Endodermal cell (in vitro differentiated cells): ENCODE measurements at regions not wholly inside any gene's neighbourhood (a gene's known extent, or its start where the extent isn't known, plus 50 kb on each side); places are given as distances from the start of the nearest gene placed in this dataset.

Source experiments
- DNase-seq: peaks from one replicate; pipeline ENCODE4 v3.0.0-alpha.2; 2017
- H3K27ac ChIP-seq: 2 replicates; pipeline ENCODE4 v1.5.1; 2013; ENCODE audit warnings: mild to moderate bottlenecking, low read depth, low read length, moderate library complexity
- H3K27me3 ChIP-seq: 2 replicates; pipeline ENCODE4 v1.6.1; 2013; ENCODE audit warnings: mild to moderate bottlenecking, low read length, moderate library complexity; ENCODE audit not compliant: insufficient read depth, control insufficient read depth, poor library complexity, severe bottlenecking
- H3K36me3 ChIP-seq: 2 replicates; pipeline ENCODE4 v1.7.0; 2013; ENCODE audit warnings: mild to moderate bottlenecking, low read length, moderate library complexity; ENCODE audit not compliant: control insufficient read depth, insufficient read depth
- H3K4me1 ChIP-seq: one replicate; pipeline ENCODE4 v1.7.0; 2013; ENCODE audit warnings: low read length; ENCODE audit not compliant: control insufficient read depth, insufficient read depth
- H3K4me3 ChIP-seq: 2 replicates; pipeline ENCODE4 v1.5.1; 2013; ENCODE audit warnings: mild to moderate bottlenecking, low read length, moderate library complexity
- H3K9ac ChIP-seq: 2 replicates; pipeline ENCODE4 v1.6.1; 2013; ENCODE audit warnings: mild to moderate bottlenecking, low read length, moderate library complexity; ENCODE audit not compliant: poor library complexity, severe bottlenecking; ENCODE audit errors: extremely low read depth
- H3K9me3 ChIP-seq: 2 replicates; pipeline ENCODE4 v1.6.1; 2013; ENCODE audit warnings: mild to moderate bottlenecking, low read length, moderate library complexity; ENCODE audit not compliant: control insufficient read depth
- H3K27ac Mint-ChIP-seq: 2 replicates; pipeline ENCODE4 v1.8.0; 2020; ENCODE audit warnings: mixed read lengths
- H3K27me3 Mint-ChIP-seq: 2 replicates; pipeline ENCODE4 v1.8.0; 2021; ENCODE audit warnings: mild to moderate bottlenecking, mixed read lengths; ENCODE audit not compliant: insufficient read depth
- H3K36me3 Mint-ChIP-seq: 2 replicates; pipeline ENCODE4 v1.8.0; 2020; ENCODE audit warnings: low read depth, mixed read lengths
- H3K4me1 Mint-ChIP-seq: 2 replicates; pipeline ENCODE4 v1.8.0; 2020; ENCODE audit warnings: mixed read lengths
- H3K4me3 Mint-ChIP-seq: 2 replicates; pipeline ENCODE4 v1.8.0; 2020; ENCODE audit warnings: mild to moderate bottlenecking, moderate library complexity, mixed read lengths
- H3K9me3 Mint-ChIP-seq: 2 replicates; pipeline ENCODE4 v1.8.0; 2020; ENCODE audit warnings: mild to moderate bottlenecking, mixed read lengths
- WGBS, 2 experiments: methylation state at CpG; one replicate each; pipeline versions ENCODE4 v1.1.5 to v1.1.7; 2013; ENCODE audit warnings: missing lambda C conversion rate in 2 of 2, mixed read lengths in 1 of 2; ENCODE audit not compliant: insufficient coverage in 1 of 2, insufficient read length in 1 of 2; 5-methylcytosine and 5-hydroxymethylcytosine counted together
- TF ChIP-seq, protein P1 (sequence below): fragments of 200-600 bp; sonication (generic); conservative IDR thresholded peaks from 2 replicates; pipeline ENCODE4 v1.5.0; 2021; ENCODE audit warnings: antibody characterized with exemption, mild to moderate bottlenecking

DNA sequence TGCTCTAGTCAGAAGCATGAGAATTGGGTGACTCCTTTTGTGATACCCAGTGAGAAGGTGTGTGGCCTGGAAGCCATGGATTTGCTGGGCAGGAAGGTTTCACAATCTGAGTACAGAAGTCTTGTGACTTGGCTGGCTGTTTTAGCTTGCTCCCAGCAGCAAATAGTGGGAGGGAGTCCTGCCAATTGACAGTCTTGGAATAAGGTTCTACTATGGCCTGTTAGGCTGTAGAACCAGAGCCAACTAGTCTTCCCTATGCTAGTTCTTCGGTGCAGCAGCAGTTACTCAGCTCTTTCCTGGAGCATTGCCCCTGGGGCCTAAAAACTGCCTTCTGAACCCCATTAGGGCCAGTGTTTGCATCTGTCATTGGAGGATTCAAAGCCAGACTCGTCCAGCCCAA is 1935.4 kb upstream of the PCDH20 start:
- Histone ChIP-seq H3K36me3 (no peaks in the 10 kb centered on the region), H3K27ac (no peak overlapping the region), H3K4me1 (no peaks in the 10 kb centered on the region), H3K27me3 (no peaks in the 10 kb centered on the region), H3K9ac (no peak overlapping the region), H3K9me3 (no peaks in the 10 kb centered on the region), H3K4me3 (no peak overlapping the region)
- DNase-seq = no peak
- no peaks in the 10 kb centered on the region for H3K4me1 Mint-ChIP-seq
- H3K27ac Mint-ChIP-seq = no peak overlapping the region
- H3K4me3 Mint-ChIP-seq = no peak overlapping the region
- 93 to 100% methylated on average over 2 of the region's 2 CpGs for WGBS, 2 experiments
- no peaks in the 10 kb centered on the region for H3K36me3 Mint-ChIP-seq
- TF ChIP-seq, protein P1, sequence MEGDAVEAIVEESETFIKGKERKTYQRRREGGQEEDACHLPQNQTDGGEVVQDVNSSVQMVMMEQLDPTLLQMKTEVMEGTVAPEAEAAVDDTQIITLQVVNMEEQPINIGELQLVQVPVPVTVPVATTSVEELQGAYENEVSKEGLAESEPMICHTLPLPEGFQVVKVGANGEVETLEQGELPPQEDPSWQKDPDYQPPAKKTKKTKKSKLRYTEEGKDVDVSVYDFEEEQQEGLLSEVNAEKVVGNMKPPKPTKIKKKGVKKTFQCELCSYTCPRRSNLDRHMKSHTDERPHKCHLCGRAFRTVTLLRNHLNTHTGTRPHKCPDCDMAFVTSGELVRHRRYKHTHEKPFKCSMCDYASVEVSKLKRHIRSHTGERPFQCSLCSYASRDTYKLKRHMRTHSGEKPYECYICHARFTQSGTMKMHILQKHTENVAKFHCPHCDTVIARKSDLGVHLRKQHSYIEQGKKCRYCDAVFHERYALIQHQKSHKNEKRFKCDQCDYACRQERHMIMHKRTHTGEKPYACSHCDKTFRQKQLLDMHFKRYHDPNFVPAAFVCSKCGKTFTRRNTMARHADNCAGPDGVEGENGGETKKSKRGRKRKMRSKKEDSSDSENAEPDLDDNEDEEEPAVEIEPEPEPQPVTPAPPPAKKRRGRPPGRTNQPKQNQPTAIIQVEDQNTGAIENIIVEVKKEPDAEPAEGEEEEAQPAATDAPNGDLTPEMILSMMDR = no peak
- H3K9me3 Mint-ChIP-seq = no peaks in the 10 kb centered on the region
- H3K27me3 Mint-ChIP-seq = no peaks in the 10 kb centered on the region

DNA sequence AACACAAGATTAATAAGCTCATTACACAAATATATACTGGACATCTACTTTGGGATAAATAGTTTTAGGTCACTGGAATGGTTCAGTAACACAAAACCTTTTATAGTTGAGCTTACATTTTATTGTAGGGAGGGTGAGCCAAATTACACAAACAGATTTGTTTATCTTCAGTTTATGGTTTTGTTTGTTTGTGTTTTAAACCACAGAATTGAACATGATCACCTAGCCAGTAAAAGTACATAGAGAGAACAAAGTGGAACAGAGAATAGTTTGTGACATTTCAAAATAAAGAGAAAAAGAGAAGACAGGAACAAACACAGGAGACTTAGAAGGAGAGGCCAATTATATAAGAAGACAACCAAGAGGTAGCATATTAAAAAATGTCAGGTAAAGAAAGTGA is 1930.2 kb upstream of the PCDH20 start:
- Histone ChIP-seq H3K9me3 (peaks cover 6% of the 10 kb centered on the region), H3K4me3 (no peak overlapping the region), H3K27me3 (no peaks in the 10 kb centered on the region), H3K4me1 (no peaks in the 10 kb centered on the region), H3K36me3 (no peaks in the 10 kb centered on the region), H3K27ac (no peak overlapping the region), H3K9ac (no peak overlapping the region)
- H3K27ac Mint-ChIP-seq = no peak overlapping the region
- no peak overlapping the region for H3K4me3 Mint-ChIP-seq
- H3K9me3 Mint-ChIP-seq = no peaks in the 10 kb centered on the region
- no peaks in the 10 kb centered on the region for H3K36me3 Mint-ChIP-seq
- DNase-seq = no peak
- TF ChIP-seq, protein P1 = no peak
- peaks cover 12% of the 10 kb centered on the region for H3K4me1 Mint-ChIP-seq
- H3K27me3 Mint-ChIP-seq = no peaks in the 10 kb centered on the region

DNA sequence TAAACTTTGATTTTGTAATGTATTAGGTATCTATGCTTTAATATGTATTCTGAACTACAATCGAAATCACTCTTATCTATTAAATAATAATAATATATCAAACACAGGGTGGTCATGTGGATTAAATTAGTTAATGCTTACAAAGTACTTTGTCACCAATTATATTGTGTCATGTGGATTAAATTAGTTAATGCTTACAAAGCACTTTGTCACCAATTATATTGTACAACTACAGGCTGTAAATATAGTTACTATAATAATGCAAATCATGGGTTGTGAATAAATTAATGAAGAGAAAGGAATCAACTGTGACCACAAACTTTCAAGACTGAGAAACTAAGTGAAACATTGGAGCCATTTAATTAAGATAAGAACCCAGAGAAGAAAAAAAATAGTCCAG is 1929.1 kb upstream of the PCDH20 start:
- DNase-seq = no peak
- Histone ChIP-seq H3K9ac (no peak overlapping the region), H3K4me3 (no peak overlapping the region), H3K36me3 (no peaks in the 10 kb centered on the region), H3K27me3 (no peaks in the 10 kb centered on the region), H3K4me1 (no peaks in the 10 kb centered on the region), H3K27ac (no peak overlapping the region), H3K9me3 (peaks cover 6% of the 10 kb centered on the region)
- no peaks in the 10 kb centered on the region for H3K27me3 Mint-ChIP-seq
- WGBS, 2 experiments = no CpG with 5 or more reads among the region's 1 CpG
- no peaks in the 10 kb centered on the region for H3K9me3 Mint-ChIP-seq
- no peaks in the 10 kb centered on the region for H3K36me3 Mint-ChIP-seq
- TF ChIP-seq, protein P1 = no peak
- no peak overlapping the region for H3K4me3 Mint-ChIP-seq
- no peak overlapping the region for H3K27ac Mint-ChIP-seq
- peaks cover 12% of the 10 kb centered on the region for H3K4me1 Mint-ChIP-seq
